Tibial nerve (tissue), 4 donors: ENCODE measurements at regions not wholly inside any gene's neighbourhood (a gene's known extent, or its start where the extent isn't known, plus 50 kb on each side); places are given as distances from the start of the nearest gene placed in this dataset.

Source experiments
- EP300 ChIP-seq, 2 donors: sonication (generic); formaldehyde crosslinking; IDR thresholded peaks; one replicate each; pipeline ENCODE4 v1.6.1; 2017; ENCODE audit warnings: antibody characterized with exemption in 2 of 2, mild to moderate bottlenecking in 1 of 2
- POLR2A ChIP-seq, 2 donors: fragments of 450-650 bp; IDR thresholded peaks; one replicate each; pipeline ENCODE4 v1.6.1; 2017; ENCODE audit warnings: antibody characterized with exemption in 2 of 2, mild to moderate bottlenecking in 2 of 2, moderate library complexity in 2 of 2
- TF ChIP-seq, protein P1 (sequence below), 5 experiments: fragments of 200-600 bp in 3 of 5; fragments of 450-650 bp in 2 of 5; sonication (generic) in 3 of 5; IDR thresholded peaks; one replicate each; pipeline ENCODE4 v1.5.1; 2016 to 2019; ENCODE audit warnings: antibody characterized with exemption in 5 of 5, mild to moderate bottlenecking in 3 of 5, moderate library complexity in 2 of 5

DNA sequence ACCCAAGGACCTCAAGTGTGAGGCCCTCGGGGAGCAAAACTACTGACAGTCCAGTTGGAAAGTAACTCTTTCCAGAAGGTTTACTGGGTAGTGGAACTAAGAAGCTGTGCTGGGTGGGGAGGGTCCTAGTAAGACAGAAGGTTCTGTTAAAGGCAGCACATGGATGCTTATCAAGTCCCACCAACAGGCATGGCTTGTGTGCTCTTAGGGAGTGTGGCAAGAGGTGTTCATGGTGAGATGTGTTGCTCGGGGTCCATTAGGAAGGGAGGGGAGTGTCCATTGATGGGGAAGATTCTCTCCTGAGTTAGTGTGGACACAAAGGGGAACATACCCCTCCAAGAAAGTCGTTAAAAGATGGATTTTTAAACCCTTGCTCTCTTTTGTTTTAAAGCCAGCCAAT, 120.6 kb downstream of the LY86 start:
- TF ChIP-seq, protein P1, sequence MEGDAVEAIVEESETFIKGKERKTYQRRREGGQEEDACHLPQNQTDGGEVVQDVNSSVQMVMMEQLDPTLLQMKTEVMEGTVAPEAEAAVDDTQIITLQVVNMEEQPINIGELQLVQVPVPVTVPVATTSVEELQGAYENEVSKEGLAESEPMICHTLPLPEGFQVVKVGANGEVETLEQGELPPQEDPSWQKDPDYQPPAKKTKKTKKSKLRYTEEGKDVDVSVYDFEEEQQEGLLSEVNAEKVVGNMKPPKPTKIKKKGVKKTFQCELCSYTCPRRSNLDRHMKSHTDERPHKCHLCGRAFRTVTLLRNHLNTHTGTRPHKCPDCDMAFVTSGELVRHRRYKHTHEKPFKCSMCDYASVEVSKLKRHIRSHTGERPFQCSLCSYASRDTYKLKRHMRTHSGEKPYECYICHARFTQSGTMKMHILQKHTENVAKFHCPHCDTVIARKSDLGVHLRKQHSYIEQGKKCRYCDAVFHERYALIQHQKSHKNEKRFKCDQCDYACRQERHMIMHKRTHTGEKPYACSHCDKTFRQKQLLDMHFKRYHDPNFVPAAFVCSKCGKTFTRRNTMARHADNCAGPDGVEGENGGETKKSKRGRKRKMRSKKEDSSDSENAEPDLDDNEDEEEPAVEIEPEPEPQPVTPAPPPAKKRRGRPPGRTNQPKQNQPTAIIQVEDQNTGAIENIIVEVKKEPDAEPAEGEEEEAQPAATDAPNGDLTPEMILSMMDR (IDR thresholded peaks at IDR 0.05): no peak
- TF ChIP-seq EP300 (IDR thresholded peaks at IDR 0.05) (no peak), POLR2A (IDR thresholded peaks at IDR 0.05) (no peak)
